Small intestine (tissue), 7 donors: ENCODE measurements at regions not wholly inside any gene's neighbourhood (a gene's known extent, or its start where the extent isn't known, plus 50 kb on each side); places are given as distances from the start of the nearest gene placed in this dataset.
"Not testable (repeated sequence)": the region's sequence is repeated elsewhere in the genome, so short reads cannot be mapped to it uniquely, and the experiment has no call there.

Experiments
- DNase-seq, 2 donors: peaks; one replicate each; pipeline versions ENCODE4 v3.0.0 to v3.0.0-alpha.2; 2013
- FAIRE-seq: peaks from 2 replicates; lab custom pipeline; 2012; peaks lifted over from hg19 to GRCh38; lab: Jason Lieb, UNC
- H3K27ac ChIP-seq, 3 donors: one replicate each; pipeline ENCODE4 v1.5.1; 2013; ENCODE audit warnings: low read length in 2 of 3, mild to moderate bottlenecking in 2 of 3, control low read depth in 1 of 3, inconsistent platforms in 1 of 3, low read depth in 1 of 3, moderate library complexity in 1 of 3
- H3K27me3 ChIP-seq, 3 donors: one replicate each; pipeline ENCODE4 v1.6.1; 2013; ENCODE audit warnings: low read length in 3 of 3, inconsistent platforms in 1 of 3; ENCODE audit not compliant: control insufficient read depth in 3 of 3, insufficient read depth in 3 of 3
- H3K36me3 ChIP-seq, 3 donors: one replicate each; pipeline ENCODE4 v1.6.1; 2013; ENCODE audit warnings: low read length in 3 of 3, inconsistent platforms in 1 of 3, low read depth in 1 of 3, mild to moderate bottlenecking in 1 of 3, moderate library complexity in 1 of 3; ENCODE audit not compliant: control insufficient read depth in 3 of 3, insufficient read depth in 2 of 3
- H3K4me1 ChIP-seq, 3 donors: one replicate each; pipeline ENCODE4 v1.6.1; 2013; ENCODE audit warnings: low read length in 2 of 3, inconsistent platforms in 1 of 3, low read depth in 1 of 3, mild to moderate bottlenecking in 1 of 3, moderate library complexity in 1 of 3; ENCODE audit not compliant: control insufficient read depth in 3 of 3, insufficient read depth in 2 of 3
- H3K4me3 ChIP-seq, 3 donors: one replicate each; pipeline ENCODE4 v1.5.1; 2013; ENCODE audit warnings: low read length in 3 of 3, control low read depth in 1 of 3, inconsistent platforms in 1 of 3, low read depth in 1 of 3, mild to moderate bottlenecking in 1 of 3, moderate library complexity in 1 of 3
- H3K9me3 ChIP-seq, 2 donors: one replicate each; pipeline ENCODE4 v1.6.1; 2013; ENCODE audit warnings: low read depth in 1 of 2, low read length in 1 of 2; ENCODE audit not compliant: control insufficient read depth in 2 of 2, insufficient read depth in 1 of 2
- WGBS, 3 donors: extraction: QIAGEN DNeasy Blood & Tissue Kit; methylation state at CpG; one replicate each; pipeline ENCODE4 v1.1.7; 2013; 5-methylcytosine and 5-hydroxymethylcytosine counted together
- donor health status: healthy with polysubstance abuse.
- donor health status: control.
- donor health status: control.
- donor health status: Bipolar disorder and iron deficiency.
- donor health status: healthy.

- no peak overlapping the region for H3K27ac ChIP-seq
- WGBS, 3 donors: 63 to 82% (median 79%) methylated on average over 2 of the region's 2 CpGs
These were observed 246.7 kb downstream of the SHOX2 start for GRCh38 chr3:157859541-157859940.

GRCh38 chr3:157858821-157859220, 247.4 kb downstream of the SHOX2 start:
- H3K9me3 ChIP-seq: no peaks in the 10 kb centered on the region
- WGBS, 3 donors: 86 to 95% (median 90%) methylated on average over 1 of the region's 1 CpG
- H3K4me3 ChIP-seq: no peak overlapping the region
- no peak overlapping the region for H3K27ac ChIP-seq
- DNase-seq (no peak), FAIRE-seq (no peak)
- no peaks in the 10 kb centered on the region for H3K4me1 ChIP-seq
- no peaks in the 10 kb centered on the region for H3K36me3 ChIP-seq
- H3K27me3 ChIP-seq: no peaks in the 10 kb centered on the region

More at GRCh38 chr3:157859541-157859940, 246.7 kb downstream of the SHOX2 start:
- no peak overlapping the region for H3K4me3 ChIP-seq
- no peaks in the 10 kb centered on the region for H3K4me1 ChIP-seq
- DNase-seq (no peak), FAIRE-seq (no peak)
- H3K9me3 ChIP-seq: no peaks in the 10 kb centered on the region
- H3K36me3 ChIP-seq: no peaks in the 10 kb centered on the region
- no peaks in the 10 kb centered on the region for H3K27me3 ChIP-seq

GRCh38 chr3:157857440-157857839, 248.8 kb downstream of the SHOX2 start:
- 10 to 34% (median 32%) methylated on average over 5 of the region's 5 CpGs for WGBS, 3 donors
- Histone ChIP-seq H3K27ac (no peak overlapping the region), H3K4me1 (no peaks in the 10 kb centered on the region), H3K27me3 (no peaks in the 10 kb centered on the region), H3K36me3 (no peaks in the 10 kb centered on the region), H3K9me3 (no peaks in the 10 kb centered on the region), H3K4me3 (no peak overlapping the region)
- no peak for DNase-seq
- FAIRE-seq: no peak

- Histone ChIP-seq H3K27ac (no peak overlapping the region), H3K4me1 (no peaks in the 10 kb centered on the region), H3K27me3 (no peaks in the 10 kb centered on the region), H3K4me3 (no peak overlapping the region), H3K9me3 (no peaks in the 10 kb centered on the region), H3K36me3 (no peaks in the 10 kb centered on the region)
- 13 to 38% (median 23%) methylated on average over 6 of the region's 6 CpGs for WGBS, 3 donors
- no peak for DNase-seq
- FAIRE-seq: no peak
These were observed 249.9 kb downstream of the SHOX2 start for GRCh38 chr3:157856078-157856939.

GRCh38 chr3:157845839-157846238, 260.4 kb downstream of the SHOX2 start:
- not testable (repeated sequence) for H3K36me3 ChIP-seq, FAIRE-seq, H3K4me3 ChIP-seq, H3K9me3 ChIP-seq, H3K27ac ChIP-seq, H3K4me1 ChIP-seq, DNase-seq, H3K27me3 ChIP-seq
- WGBS, 3 donors: 78 to 91% (median 86%) methylated on average over 7 of the region's 7 CpGs

- 54 to 59% (median 59%) methylated on average over 4 of the region's 4 CpGs for WGBS, 3 donors
- DNase-seq (no peak), FAIRE-seq (no peak)
- Histone ChIP-seq H3K27me3 (no peaks in the 10 kb centered on the region), H3K9me3 (no peaks in the 10 kb centered on the region), H3K27ac (no peak overlapping the region), H3K4me1 (no peaks in the 10 kb centered on the region), H3K36me3 (no peaks in the 10 kb centered on the region), H3K4me3 (no peak overlapping the region)
These were observed 261.2 kb downstream of the SHOX2 start for GRCh38 chr3:157844800-157845565.

- H3K4me3 ChIP-seq: no peak overlapping the region
- DNase-seq (no peak), FAIRE-seq (no peak)
- H3K27me3 ChIP-seq: no peaks in the 10 kb centered on the region
- no peak overlapping the region for H3K27ac ChIP-seq
- no peaks in the 10 kb centered on the region for H3K4me1 ChIP-seq
- WGBS, 3 donors: 83 to 93% (median 87%) methylated on average over 3 of the region's 3 CpGs
- no peaks in the 10 kb centered on the region for H3K36me3 ChIP-seq
- no peaks in the 10 kb centered on the region for H3K9me3 ChIP-seq
These were observed 262.0 kb downstream of the SHOX2 start for GRCh38 chr3:157844216-157844615.

- no peak for DNase-seq
- no peaks in the 10 kb centered on the region for H3K27me3 ChIP-seq
- no peaks in the 10 kb centered on the region for H3K4me1 ChIP-seq
- H3K27ac ChIP-seq: no peak overlapping the region
- H3K9me3 ChIP-seq: no peaks in the 10 kb centered on the region
- 72 to 92% (median 90%) methylated on average over 3 of the region's 3 CpGs for WGBS, 3 donors
- no peak overlapping the region for H3K4me3 ChIP-seq
- H3K36me3 ChIP-seq: no peaks in the 10 kb centered on the region
- FAIRE-seq: no peak
These were observed 265.2 kb downstream of the SHOX2 start for GRCh38 chr3:157841029-157841428.
